Stimulated activated CD8-positive, alpha-beta memory T cell treated with anti-CD3 and anti-CD28 coated beads, Interleukin-7, amount 100 ng/mL, for 24 hours (primary cell): ENCODE measurements at regions not wholly inside any gene's neighbourhood (a gene's known extent, or its start where the extent isn't known, plus 50 kb on each side); places are given as distances from the start of the nearest gene placed in this dataset.

ENCODE experiments used
- DNase-seq: peaks from one replicate; pipeline ENCODE4 v3.0.0-alpha.2; 2020; ENCODE audit warnings: low read depth

GRCh38 chr2:219901155-219901554, 273.7 kb downstream of the SLC4A3 start:
- no peak for DNase-seq

- no peak for DNase-seq
These were observed 275.6 kb downstream of the SLC4A3 start for GRCh38 chr2:219902891-219903552.

GRCh38 chr2:219905640-219906039, 278.2 kb downstream of the SLC4A3 start:
- no peak for DNase-seq

GRCh38 chr2:219906114-219907010, 278.9 kb downstream of the SLC4A3 start:
- no peak for DNase-seq

GRCh38 chr2:219907011-219907365, 279.6 kb downstream of the SLC4A3 start:
- no peak for DNase-seq

- no peak for DNase-seq
These were observed 281.1 kb downstream of the SLC4A3 start for GRCh38 chr2:219908538-219908937.

GRCh38 chr2:219911541-219911940, 284.1 kb downstream of the SLC4A3 start:
- DNase-seq: no peak

GRCh38 chr2:219912491-219912921, 285.1 kb downstream of the SLC4A3 start:
- no peak for DNase-seq

- no peak for DNase-seq
These were observed 287.1 kb downstream of the SLC4A3 start for GRCh38 chr2:219914577-219914976.

GRCh38 chr2:219916281-219916680, 288.9 kb downstream of the SLC4A3 start:
- DNase-seq: no peak

- no peak for DNase-seq
These were observed 289.5 kb downstream of the SLC4A3 start for GRCh38 chr2:219916726-219917440.

GRCh38 chr2:219918254-219918653, 290.8 kb downstream of the SLC4A3 start:
- DNase-seq: no peak

- no peak for DNase-seq
These were observed 291.5 kb downstream of the SLC4A3 start for GRCh38 chr2:219918944-219919343.

- no peak for DNase-seq
These were observed 292.1 kb downstream of the SLC4A3 start for GRCh38 chr2:219919506-219919905.

GRCh38 chr2:219929835-219930234, 302.4 kb downstream of the SLC4A3 start:
- no peak for DNase-seq

- DNase-seq: no peak
These were observed 312.2 kb downstream of the SLC4A3 start for GRCh38 chr2:219939647-219940046.

GRCh38 chr2:219944866-219945265, 317.4 kb downstream of the SLC4A3 start:
- DNase-seq: no peak

- DNase-seq: no peak
These were observed 318.6 kb downstream of the SLC4A3 start for GRCh38 chr2:219946021-219946420.

- DNase-seq: no peak
These were observed 319.1 kb downstream of the SLC4A3 start for GRCh38 chr2:219946529-219946928.

- no peak for DNase-seq
These were observed 320.1 kb downstream of the SLC4A3 start for GRCh38 chr2:219947575-219947974.

- DNase-seq: no peak
These were observed 321.6 kb downstream of the SLC4A3 start for GRCh38 chr2:219949053-219949452.

GRCh38 chr2:219951099-219951498, 323.7 kb downstream of the SLC4A3 start:
- no peak for DNase-seq

GRCh38 chr2:219954331-219954730, 326.9 kb downstream of the SLC4A3 start:
- DNase-seq: no peak
